Amygdala (tissue), 56 donors: ENCODE measurements at regions not wholly inside any gene's neighbourhood (a gene's known extent, or its start where the extent isn't known, plus 50 kb on each side); places are given as distances from the start of the nearest gene placed in this dataset.
"Not testable (repeated sequence)": the region's sequence is repeated elsewhere in the genome, so short reads cannot be mapped to it uniquely, and the experiment has no call there.

Source experiments
- DNase-seq, 56 donors: peaks; one replicate each; lab custom pipeline; 2025; lab: John Stamatoyannopoulos, UW

- DNase-seq: no peak
Observed at GRCh38 chr18:52220062-52220591, 119.9 kb upstream of the DCC start.

GRCh38 chr18:52222211-52222610 is 117.8 kb upstream of the DCC start:
- no peak for DNase-seq

DNA sequence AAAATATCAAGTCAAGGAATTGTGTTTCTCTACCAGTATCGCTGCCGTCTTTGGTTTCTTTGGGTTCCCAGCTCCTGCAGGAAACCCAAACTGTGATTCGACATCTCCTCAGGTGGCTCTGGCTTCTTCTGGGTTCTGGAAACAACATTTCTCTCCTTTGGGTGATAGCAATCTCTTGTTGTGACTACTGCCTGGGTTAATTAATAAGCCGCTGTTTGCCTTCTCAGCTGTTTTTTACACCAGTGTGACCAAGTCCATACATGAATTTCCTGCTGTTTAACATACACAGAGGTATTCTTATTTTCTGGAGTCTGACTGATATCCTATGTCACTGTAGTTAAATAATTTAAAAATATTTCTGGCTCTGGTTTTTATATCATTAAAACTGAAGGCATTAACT is 112.5 kb upstream of the DCC start:
- no peak for DNase-seq

GRCh38 chr18:52228166-52228565 is 111.8 kb upstream of the DCC start:
- DNase-seq: no peak

DNA sequence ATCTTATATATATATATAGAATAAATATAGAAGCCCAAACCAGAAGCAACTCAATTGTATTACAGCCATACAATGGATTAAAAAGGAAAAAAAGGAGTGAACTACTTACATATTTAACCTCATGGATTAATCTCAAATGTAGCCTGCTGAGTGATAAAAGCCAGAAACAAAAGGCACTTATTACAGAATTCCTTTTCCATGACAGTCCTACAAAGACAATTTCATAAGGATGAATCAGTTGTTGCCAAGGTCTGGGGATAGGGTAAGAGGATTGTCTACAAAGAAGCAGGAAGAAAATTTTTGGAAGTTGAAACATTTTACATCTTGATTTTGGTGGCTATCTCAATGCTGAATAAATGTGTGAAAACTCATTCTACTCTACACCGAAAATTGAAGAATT is 103.9 kb upstream of the DCC start:
- no peak for DNase-seq

DNA sequence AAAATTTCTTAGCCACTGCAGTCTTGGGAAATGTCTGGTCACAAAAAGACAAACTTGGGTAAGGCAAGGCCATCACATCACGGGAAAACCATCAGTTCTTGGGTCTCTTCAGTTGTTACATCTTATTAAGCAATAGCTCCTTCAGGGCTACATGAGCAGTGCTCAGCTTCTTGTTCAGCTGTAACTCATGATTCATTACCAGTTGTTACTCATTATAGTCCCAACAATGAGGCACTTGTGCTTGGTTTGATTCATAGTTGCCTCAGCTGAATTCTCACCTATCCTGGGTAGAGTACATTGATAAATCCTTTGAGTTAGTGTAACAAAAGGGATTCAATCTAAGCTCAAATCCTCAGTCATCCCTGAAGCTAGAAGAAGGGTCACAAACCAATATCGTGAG is 102.4 kb upstream of the DCC start:
- no peak for DNase-seq

GRCh38 chr18:52242711-52243110 is 97.3 kb upstream of the DCC start:
- no peak for DNase-seq

DNA sequence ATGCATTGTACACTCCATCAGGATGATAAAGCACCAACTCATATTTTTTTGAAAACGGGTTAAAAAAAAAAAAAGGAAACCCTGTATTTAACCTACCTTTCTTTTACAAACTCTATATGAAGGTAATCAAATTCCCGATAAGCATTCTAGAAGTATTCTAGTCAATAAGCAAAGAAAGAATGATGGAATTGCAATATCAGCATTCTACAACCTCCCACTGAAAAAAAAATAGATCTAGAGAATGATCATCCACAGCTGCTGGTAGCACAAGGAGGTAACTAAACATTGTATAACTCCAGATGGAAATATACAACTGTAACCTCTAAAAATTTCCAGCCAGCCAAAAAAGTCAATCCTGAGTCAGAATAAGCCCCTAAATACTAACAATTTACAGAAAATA is 95.3 kb upstream of the DCC start:
- DNase-seq: no peak

DNA sequence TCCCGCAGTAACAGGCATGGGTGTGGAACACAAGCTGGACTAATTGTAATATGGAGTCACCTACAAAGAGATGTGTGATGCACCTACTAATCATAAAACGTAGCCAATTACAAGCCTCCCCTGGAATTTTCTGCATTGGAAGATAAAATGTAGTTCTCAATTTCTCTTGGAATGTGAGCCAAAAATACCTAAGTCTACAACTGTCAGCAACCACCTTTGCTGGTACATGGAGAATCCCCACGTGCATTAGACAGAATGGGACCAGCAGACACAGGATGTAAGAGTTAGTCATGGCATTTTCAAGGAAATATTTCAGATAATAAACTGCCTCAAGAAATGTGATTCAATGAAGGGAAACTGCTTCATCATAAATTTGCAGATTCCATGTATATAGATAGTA is 85.6 kb upstream of the DCC start:
- no peak for DNase-seq

DNA sequence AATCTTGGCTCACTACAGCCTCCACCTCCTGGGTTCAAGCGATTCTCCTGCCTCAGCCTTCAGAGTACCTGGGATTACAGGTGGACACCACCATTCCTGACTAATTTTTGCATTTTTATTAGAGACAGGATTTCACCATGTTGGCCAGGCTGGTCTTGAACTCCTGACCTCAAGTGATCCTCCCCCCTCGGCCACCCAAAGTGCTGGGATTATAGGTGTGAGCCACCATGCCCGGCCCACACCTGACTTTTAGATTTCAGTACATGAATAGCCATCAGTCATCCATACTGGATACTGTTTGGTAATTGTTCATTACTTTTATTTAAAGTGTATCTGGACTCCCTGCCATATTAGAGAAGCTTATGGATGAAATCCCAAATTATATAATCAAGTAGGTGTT is 82.6 kb upstream of the DCC start:
- DNase-seq: not testable (repeated sequence)

DNA sequence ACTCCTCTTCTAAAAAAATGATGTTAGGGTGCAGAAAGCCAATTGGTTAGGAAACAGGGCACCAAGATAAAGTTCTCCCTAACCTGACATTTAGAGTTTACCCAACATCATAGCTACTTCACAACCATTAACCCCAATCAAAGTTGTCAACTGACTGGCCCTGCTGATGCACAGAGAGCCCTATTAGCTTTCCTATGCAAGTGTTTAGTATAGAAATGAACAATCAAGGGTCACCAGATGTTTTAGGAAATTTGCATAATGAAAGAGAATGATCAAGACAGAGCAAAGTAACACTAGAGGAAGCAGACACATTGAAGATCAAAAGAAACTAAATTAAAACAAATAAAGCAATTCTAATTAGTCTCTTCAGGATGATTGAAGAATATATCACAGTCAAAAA is 64.2 kb upstream of the DCC start:
- no peak for DNase-seq

DNA sequence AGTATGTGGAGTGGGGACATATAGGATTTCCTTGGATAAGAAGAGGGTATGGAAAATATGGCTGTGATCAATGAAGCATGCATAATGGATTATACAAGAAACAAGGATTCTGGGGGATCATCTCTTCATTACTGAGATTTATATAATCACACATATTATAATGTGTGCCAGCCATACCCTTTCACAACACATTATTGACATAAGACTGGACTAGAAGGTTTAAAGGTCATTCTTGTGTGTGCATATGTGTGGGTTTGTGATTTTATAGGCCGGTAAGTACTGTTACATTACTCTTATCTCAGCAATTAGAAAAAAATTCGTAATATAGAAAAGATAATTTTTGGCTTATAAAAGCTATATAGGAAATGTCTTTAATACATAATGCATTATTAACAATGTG is 62.2 kb upstream of the DCC start:
- no peak for DNase-seq

GRCh38 chr18:52278191-52278590 is 61.8 kb upstream of the DCC start:
- no peak for DNase-seq

GRCh38 chr18:52280702-52281101 is 59.3 kb upstream of the DCC start:
- DNase-seq: no peak

GRCh38 chr18:52283927-52284326 is 56.1 kb upstream of the DCC start:
- no peak for DNase-seq

- DNase-seq: no peak
Observed at GRCh38 chr18:52286675-52287074, 53.3 kb upstream of the DCC start.

GRCh38 chr18:52287151-52287550 is 52.8 kb upstream of the DCC start:
- no peak for DNase-seq

DNA sequence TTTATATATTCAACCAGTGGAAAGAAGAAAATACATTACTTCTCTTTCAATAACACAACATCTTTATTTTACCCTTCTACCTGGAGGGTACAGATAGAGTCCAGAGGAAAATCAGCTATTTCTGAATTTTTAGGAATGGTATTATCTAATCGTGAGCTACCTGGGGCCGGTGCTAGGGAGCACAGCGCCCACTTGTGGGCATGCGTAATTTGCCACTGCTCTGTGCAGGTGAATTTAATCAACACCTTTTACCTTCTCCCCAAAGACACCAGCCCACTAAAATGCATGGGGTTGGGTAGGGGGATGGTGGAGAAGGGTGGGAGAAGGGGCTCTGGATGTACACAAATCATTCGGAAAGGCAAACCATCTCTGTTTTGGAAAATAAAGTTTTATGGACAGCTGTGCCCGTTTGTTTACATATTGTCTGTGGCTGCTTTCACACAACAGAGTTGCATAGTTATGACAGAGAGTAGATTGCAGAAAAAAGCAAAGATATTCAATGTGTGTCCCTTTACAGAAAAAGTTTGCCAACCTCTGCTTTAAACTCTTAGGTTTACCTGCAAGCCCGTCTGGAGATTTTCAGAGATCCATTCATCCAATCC is 51.5 kb upstream of the DCC start:
- no peak for DNase-seq

DNA sequence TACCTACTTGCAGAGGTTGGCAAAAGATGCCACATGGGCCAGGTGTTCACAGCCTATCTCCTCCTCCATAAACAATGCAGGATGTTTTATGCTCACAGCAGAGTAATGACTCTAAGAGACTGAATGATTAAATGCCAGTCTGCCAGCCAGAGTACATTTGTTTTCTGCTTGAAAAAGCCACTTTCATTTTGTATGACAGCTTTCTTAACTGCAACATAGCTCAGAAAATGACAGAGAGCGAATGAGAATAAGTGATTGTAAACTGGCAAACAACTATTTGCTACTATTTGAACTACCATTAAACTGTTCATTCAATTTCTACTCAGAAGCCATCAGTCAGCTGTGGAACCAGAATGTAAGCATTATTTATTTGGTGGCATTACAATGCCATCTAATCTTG is 50.6 kb upstream of the DCC start:
- DNase-seq: no peak
